ENCODE measurements at regions not wholly inside any gene's neighbourhood (a gene's known extent, or its start where the extent isn't known, plus 50 kb on each side); places are given as distances from the start of the nearest gene placed in this dataset.

- in situ Hi-C loops (cut with HindIII; ENCODE audit: low pct_unique_long_range_greater_than_20kb, low sequenced_read_pairs) = no loop called here
- Histone ChIP-seq H3K27me3 (ENCODE audit: control insufficient read depth, insufficient read depth, low read length) (peaks cover 4% of the 10 kb centered on the region), H3K36me3 (ENCODE audit: control insufficient read depth, insufficient read depth, low read length) (no peaks in the 10 kb centered on the region), H3K4me1 (ENCODE audit: control insufficient read depth, insufficient read depth, low read length) (no peaks in the 10 kb centered on the region), H3K27ac (ENCODE audit: low read length) (no peak overlapping the region), H3K9me3 (ENCODE audit: control insufficient read depth, insufficient read depth, low read depth, low read length) (no peaks in the 10 kb centered on the region), H3K4me3 (ENCODE audit: low read depth in 2 of 2, low read length in 2 of 2) (no peak overlapping the region)
- TF ChIP-seq TCF7L2 (IDR thresholded peaks at IDR 0.05; ENCODE audit: low read depth, low read length) (no peak), POLR2AphosphoS5 (IDR thresholded peaks at IDR 0.05; ENCODE audit: low read depth, low read length) (no peak), REST (IDR thresholded peaks at IDR 0.05; ENCODE audit: insufficient read depth in 1 of 2, low read depth in 2 of 2, low read length in 1 of 2) (no peak), CTCF (IDR thresholded peaks at IDR 0.05) (no peak), SIN3A (IDR thresholded peaks at IDR 0.05; ENCODE audit: borderline replicate concordance, insufficient read depth, low read depth, low read length) (no peak)
- POLR2A ChIA-PET = no interaction called here
- CTCF ChIA-PET = no interaction called here
- BruUV-seq (replicated peaks) = no TSS peak
- DNase-seq (ENCODE audit: low read depth, low spot score) = no peak
- no peak for ATAC-seq
- intact Hi-C loops (cut with micrococcal nuclease; ENCODE audit: unreplicated experiment) = no loop called here
Measured at GRCh38 chr1:147072482-147073432, 99.5 kb downstream of the PRKAB2 start.

GRCh38 chr1:147071142-147071541, 101.1 kb downstream of the PRKAB2 start:
- H3K36me3 ChIP-seq (ENCODE audit: control insufficient read depth, insufficient read depth, low read length) = no peaks in the 10 kb centered on the region
- peaks cover 4% of the 10 kb centered on the region for H3K27me3 ChIP-seq (ENCODE audit: control insufficient read depth, insufficient read depth, low read length)
- DNase-seq (ENCODE audit: low read depth, low spot score) (no peak), ATAC-seq (no peak)
- intact Hi-C loops (cut with micrococcal nuclease; ENCODE audit: unreplicated experiment) (no loop called here), in situ Hi-C loops (cut with HindIII; ENCODE audit: low pct_unique_long_range_greater_than_20kb, low sequenced_read_pairs) (no loop called here)
- CTCF ChIA-PET = no interaction called here
- H3K4me3 ChIP-seq (ENCODE audit: low read depth in 2 of 2, low read length in 2 of 2) = no peak overlapping the region
- no peaks in the 10 kb centered on the region for H3K4me1 ChIP-seq (ENCODE audit: control insufficient read depth, insufficient read depth, low read length)
- TF ChIP-seq CTCF (IDR thresholded peaks at IDR 0.05) (no peak), SIN3A (IDR thresholded peaks at IDR 0.05; ENCODE audit: borderline replicate concordance, insufficient read depth, low read depth, low read length) (no peak), TCF7L2 (IDR thresholded peaks at IDR 0.05; ENCODE audit: low read depth, low read length) (no peak), REST (IDR thresholded peaks at IDR 0.05; ENCODE audit: insufficient read depth in 1 of 2, low read depth in 2 of 2, low read length in 1 of 2) (no peak), POLR2AphosphoS5 (IDR thresholded peaks at IDR 0.05; ENCODE audit: low read depth, low read length) (no peak)
- no TSS peak for BruUV-seq (replicated peaks)
- H3K9me3 ChIP-seq (ENCODE audit: control insufficient read depth, insufficient read depth, low read depth, low read length) = no peaks in the 10 kb centered on the region
- H3K27ac ChIP-seq (ENCODE audit: low read length) = no peak overlapping the region
- POLR2A ChIA-PET = no interaction called here

Measured in Panc1 (cell line).